ENCODE measurements at regions not wholly inside any gene's neighbourhood (a gene's known extent, or its start where the extent isn't known, plus 50 kb on each side); places are given as distances from the start of the nearest gene placed in this dataset.

GRCh38 chr13:111666164-111666776, 345.8 kb downstream of the TEX29 start:
- TF ChIP-seq, protein P1, sequence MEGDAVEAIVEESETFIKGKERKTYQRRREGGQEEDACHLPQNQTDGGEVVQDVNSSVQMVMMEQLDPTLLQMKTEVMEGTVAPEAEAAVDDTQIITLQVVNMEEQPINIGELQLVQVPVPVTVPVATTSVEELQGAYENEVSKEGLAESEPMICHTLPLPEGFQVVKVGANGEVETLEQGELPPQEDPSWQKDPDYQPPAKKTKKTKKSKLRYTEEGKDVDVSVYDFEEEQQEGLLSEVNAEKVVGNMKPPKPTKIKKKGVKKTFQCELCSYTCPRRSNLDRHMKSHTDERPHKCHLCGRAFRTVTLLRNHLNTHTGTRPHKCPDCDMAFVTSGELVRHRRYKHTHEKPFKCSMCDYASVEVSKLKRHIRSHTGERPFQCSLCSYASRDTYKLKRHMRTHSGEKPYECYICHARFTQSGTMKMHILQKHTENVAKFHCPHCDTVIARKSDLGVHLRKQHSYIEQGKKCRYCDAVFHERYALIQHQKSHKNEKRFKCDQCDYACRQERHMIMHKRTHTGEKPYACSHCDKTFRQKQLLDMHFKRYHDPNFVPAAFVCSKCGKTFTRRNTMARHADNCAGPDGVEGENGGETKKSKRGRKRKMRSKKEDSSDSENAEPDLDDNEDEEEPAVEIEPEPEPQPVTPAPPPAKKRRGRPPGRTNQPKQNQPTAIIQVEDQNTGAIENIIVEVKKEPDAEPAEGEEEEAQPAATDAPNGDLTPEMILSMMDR (conservative IDR thresholded peaks at IDR 0.05; ENCODE audit: low read length), result no peak
- TF ChIP-seq EZH2phosphoT487 (IDR thresholded peaks at IDR 0.05; ENCODE audit: borderline replicate concordance, low read depth, low read length), result no peak
